B cell (primary cell): ENCODE measurements at regions not wholly inside any gene's neighbourhood (a gene's known extent, or its start where the extent isn't known, plus 50 kb on each side); places are given as distances from the start of the nearest gene placed in this dataset.

ENCODE experiments used
- ATAC-seq: fragments of 200-7000 bp; cut with Tn5 transposase; one replicate; pipeline ENCODE4 v1.10.0; 2021; ENCODE audit warnings: low read depth, mild to moderate bottlenecking, moderate number of reproducible peaks, moderate library complexity
- CTCF ChIA-PET: fragments of 350-600 bp; sonication (Branson Sonifier 250); formaldehyde crosslinking; loops from one replicate; lab custom pipeline; 2021; ENCODE audit warnings: antibody characterized with exemption, inconsistent platforms; lab: Charles Lee
- POLR2A ChIA-PET: fragments of 350-600 bp; sonication (Branson Sonifier 250); formaldehyde crosslinking; loops from one replicate; lab custom pipeline; 2021; ENCODE audit warnings: antibody characterized with exemption; lab: Charles Lee
- DNase-seq: peaks from one replicate; pipeline ENCODE4 v3.0.0; 2013
- H2AFZ ChIP-seq: 2 replicates; pipeline ENCODE4 v1.6.1; 2012; ENCODE audit warnings: mild to moderate bottlenecking, low read depth, low read length; ENCODE audit not compliant: insufficient read depth, poor library complexity, severe bottlenecking
- H3K27ac ChIP-seq, 2 donors: 1 replicate in 1 of 2; 2 replicates in 1 of 2; pipeline ENCODE4 v1.5.1; 2012 to 2013; ENCODE audit warnings: low read length in 2 of 2, mild to moderate bottlenecking in 2 of 2, moderate library complexity in 1 of 2
- H3K27me3 ChIP-seq, 4 experiments: fragments of 200-600 bp in 1 of 4; sonication (generic) in 1 of 4; replicated peaks in 1 of 4; 1 replicate in 2 of 4; 2 replicates in 2 of 4; pipeline versions ENCODE4 v1.6.1 to v1.7.0; 2013 to 2016; ENCODE audit warnings: low read length in 3 of 4, mild to moderate bottlenecking in 2 of 4, mixed read lengths in 1 of 4, moderate library complexity in 1 of 4; ENCODE audit not compliant: insufficient read depth in 4 of 4, control insufficient read depth in 3 of 4; ENCODE audit errors: control extremely low read depth in 1 of 4
- H3K36me3 ChIP-seq, 2 experiments: replicated peaks in 1 of 2; 1 replicate in 1 of 2; 2 replicates in 1 of 2; pipeline versions ENCODE4 v1.6.1 to v1.7.1; 2013; ENCODE audit warnings: low read length in 1 of 2; ENCODE audit not compliant: insufficient read depth in 2 of 2, control insufficient read depth in 1 of 2; ENCODE audit errors: control extremely low read depth in 1 of 2, extremely low read depth in 1 of 2
- H3K4me1 ChIP-seq, 2 donors: fragments of 200-600 bp in 1 of 2; sonication (generic) in 1 of 2; 1 replicate in 1 of 2; 2 replicates in 1 of 2; pipeline versions ENCODE4 v1.5.1 to v1.6.1; 2013 to 2017; ENCODE audit warnings: low read length in 2 of 2; ENCODE audit not compliant: control insufficient read depth in 2 of 2, insufficient read depth in 2 of 2
- H3K4me2 ChIP-seq: replicated peaks from 2 replicates; pipeline ENCODE3; 2012; ENCODE audit warnings: mild to moderate bottlenecking, low read depth, low read length; ENCODE audit not compliant: poor library complexity, severe bottlenecking
- H3K4me3 ChIP-seq, 5 experiments: fragments of 200-600 bp in 1 of 5; sonication (generic) in 1 of 5; 1 replicate in 3 of 5; 2 replicates in 2 of 5; pipeline versions ENCODE4 v1.5.1 to v1.7.0; 2011 to 2016; ENCODE audit warnings: low read length in 4 of 5, mild to moderate bottlenecking in 4 of 5, low read depth in 2 of 5, control low read depth in 1 of 5, moderate library complexity in 1 of 5; ENCODE audit not compliant: insufficient read depth in 1 of 5; ENCODE audit errors: control extremely low read depth in 1 of 5, extremely low read depth in 1 of 5
- H3K79me2 ChIP-seq: fragments of 200-600 bp; sonication (generic); one replicate; pipeline ENCODE4 v1.6.0; 2016; ENCODE audit warnings: low read length; ENCODE audit not compliant: control insufficient read depth, insufficient read depth
- H3K9ac ChIP-seq: fragments of 200-600 bp; sonication (generic); 2 replicates; pipeline ENCODE4 v1.6.1; 2017; ENCODE audit warnings: mild to moderate bottlenecking, low read length, moderate library complexity
- H3K9me3 ChIP-seq, 3 donors: one replicate each; pipeline versions ENCODE4 v1.6.1 to v1.7.1; 2013; ENCODE audit warnings: low read length in 2 of 3; ENCODE audit not compliant: control insufficient read depth in 2 of 3, insufficient read depth in 1 of 3; ENCODE audit errors: control extremely low read depth in 1 of 3
- H4K20me1 ChIP-seq: 2 replicates; pipeline ENCODE4 v1.6.0; 2012; ENCODE audit warnings: mild to moderate bottlenecking, low read length; ENCODE audit not compliant: insufficient read depth, control insufficient read depth, poor library complexity, severe bottlenecking
- H3K27ac Mint-ChIP-seq: one replicate; pipeline ENCODE4 v1.8.0; 2021; ENCODE audit warnings: mixed read lengths
- H3K27me3 Mint-ChIP-seq: one replicate; pipeline ENCODE4 v1.8.0; 2021; ENCODE audit warnings: mixed read lengths
- H3K4me1 Mint-ChIP-seq: one replicate; pipeline ENCODE4 v1.8.0; 2021; ENCODE audit warnings: mixed read lengths
- H3K4me3 Mint-ChIP-seq: one replicate; pipeline ENCODE4 v1.8.0; 2021; ENCODE audit warnings: mixed read lengths
- H3K9me3 Mint-ChIP-seq: one replicate; pipeline ENCODE4 v1.8.0; 2022; ENCODE audit warnings: mixed read lengths; ENCODE audit not compliant: insufficient read depth
- CTCF ChIP-seq: fragments of 200-600 bp; IDR thresholded peaks from one replicate; pipeline ENCODE4 v1.8.0; 2022; ENCODE audit warnings: antibody characterized with exemption, mild to moderate bottlenecking
- EZH2 ChIP-seq: IDR thresholded peaks from 2 replicates; pipeline ENCODE4 v1.6.1; 2012; ENCODE audit warnings: borderline replicate concordance, low read depth, mild to moderate bottlenecking, moderate library complexity, low read length; ENCODE audit not compliant: insufficient read depth, poor library complexity, severe bottlenecking
- WGBS: methylation state at CpG from one replicate; pipeline ENCODE4 v1.1.5; 2013; ENCODE audit warnings: missing lambda C conversion rate; ENCODE audit not compliant: insufficient coverage; 5-methylcytosine and 5-hydroxymethylcytosine counted together
- intact Hi-C: fragments of 100-400 bp; cut with micrococcal nuclease; formaldehyde crosslinking; loops from one replicate; pipeline ENCODE4 v1.10.0; 2022

- Histone ChIP-seq H3K36me3 (no peaks in the 10 kb centered on the region), H3K9me3 (no peaks in the 10 kb centered on the region), H3K27me3 (no peaks in the 10 kb centered on the region), H3K9ac (no peak overlapping the region), H4K20me1 (no peaks in the 10 kb centered on the region), H3K4me2 (no peak overlapping the region), H3K4me3 (no peak overlapping the region), H3K27ac (no peak overlapping the region), H3K4me1 (no peaks in the 10 kb centered on the region), H2AFZ (no peak overlapping the region), H3K79me2 (no peaks in the 10 kb centered on the region)
- 87% methylated on average over 4 of the region's 4 CpGs for WGBS
- Mint-ChIP-seq H3K4me3 (no peak overlapping the region), H3K4me1 (no peaks in the 10 kb centered on the region), H3K27me3 (no peaks in the 10 kb centered on the region), H3K9me3 (no peaks in the 10 kb centered on the region), H3K27ac (no peak overlapping the region)
- ChIA-PET CTCF (no interaction called here), POLR2A (no interaction called here)
- TF ChIP-seq CTCF: no peak
- TF ChIP-seq EZH2: no peak
- no peak for DNase-seq
- ATAC-seq: no peak
- intact Hi-C loops: no loop called here
These were observed 1797.4 kb downstream of the NCAM2 start for GRCh38 chr21:22795644-22796043.

GRCh38 chr21:22796147-22796546 lies 1797.9 kb downstream of the NCAM2 start:
- Histone ChIP-seq H3K9me3 (no peaks in the 10 kb centered on the region), H3K36me3 (no peaks in the 10 kb centered on the region), H3K4me3 (no peak overlapping the region), H3K27me3 (no peaks in the 10 kb centered on the region), H4K20me1 (no peaks in the 10 kb centered on the region), H3K4me2 (no peak overlapping the region), H3K79me2 (no peaks in the 10 kb centered on the region), H3K4me1 (no peaks in the 10 kb centered on the region), H3K27ac (no peak overlapping the region), H3K9ac (no peak overlapping the region), H2AFZ (no peak overlapping the region)
- intact Hi-C loops: no loop called here
- Mint-ChIP-seq H3K4me1 (no peaks in the 10 kb centered on the region), H3K27ac (no peak overlapping the region), H3K4me3 (no peak overlapping the region), H3K27me3 (no peaks in the 10 kb centered on the region), H3K9me3 (no peaks in the 10 kb centered on the region)
- WGBS: 98% methylated on average over 9 of the region's 9 CpGs
- ATAC-seq (no peak), DNase-seq (no peak)
- TF ChIP-seq EZH2: no peak
- CTCF ChIA-PET: no interaction called here
- POLR2A ChIA-PET: no interaction called here
